ENCODE measurements at regions not wholly inside any gene's neighbourhood (a gene's known extent, or its start where the extent isn't known, plus 50 kb on each side); places are given as distances from the start of the nearest gene placed in this dataset.

DNA sequence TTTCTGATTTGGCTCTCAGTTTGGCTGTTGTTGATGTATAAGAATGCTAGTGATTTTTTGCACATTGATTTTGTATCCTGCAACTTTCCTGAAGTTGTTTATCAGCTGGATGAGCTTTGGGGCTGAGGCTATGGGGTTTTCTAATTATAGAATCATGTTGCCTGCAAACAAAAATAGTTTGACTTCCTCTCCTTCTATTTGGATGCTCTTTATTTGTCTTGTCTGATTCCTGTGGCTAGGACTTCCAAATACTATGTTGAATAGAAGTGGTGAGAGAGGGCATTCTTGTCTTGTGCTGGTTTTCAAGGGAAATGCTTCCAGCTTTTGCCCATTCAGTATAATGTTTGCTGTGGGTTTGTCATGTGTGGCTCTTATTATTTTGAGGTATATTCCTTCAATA is 734.7 kb upstream of the FAM241A start:
- Histone ChIP-seq H3K27ac (ENCODE audit: low read length) (no peak overlapping the region), H3K36me3 (ENCODE audit: control insufficient read depth, insufficient read depth, low read length) (no peaks in the 10 kb centered on the region), H3K4me1 (ENCODE audit: control insufficient read depth, insufficient read depth, low read length) (no peaks in the 10 kb centered on the region), H3K27me3 (ENCODE audit: control insufficient read depth, insufficient read depth, low read length) (no peaks in the 10 kb centered on the region), H3K4me3 (ENCODE audit: low read depth in 2 of 2, low read length in 2 of 2) (no peak overlapping the region), H3K9me3 (ENCODE audit: control insufficient read depth, insufficient read depth, low read depth, low read length) (no peaks in the 10 kb centered on the region)
- DNase-seq (ENCODE audit: low read depth, low spot score) (no peak), ATAC-seq (no peak)
- intact Hi-C loops (cut with micrococcal nuclease; ENCODE audit: unreplicated experiment): no loop called here
- ChIA-PET CTCF (no interaction called here), POLR2A (no interaction called here)
- in situ Hi-C loops (cut with HindIII; ENCODE audit: low pct_unique_long_range_greater_than_20kb, low sequenced_read_pairs): no loop called here
- TF ChIP-seq, protein P1, sequence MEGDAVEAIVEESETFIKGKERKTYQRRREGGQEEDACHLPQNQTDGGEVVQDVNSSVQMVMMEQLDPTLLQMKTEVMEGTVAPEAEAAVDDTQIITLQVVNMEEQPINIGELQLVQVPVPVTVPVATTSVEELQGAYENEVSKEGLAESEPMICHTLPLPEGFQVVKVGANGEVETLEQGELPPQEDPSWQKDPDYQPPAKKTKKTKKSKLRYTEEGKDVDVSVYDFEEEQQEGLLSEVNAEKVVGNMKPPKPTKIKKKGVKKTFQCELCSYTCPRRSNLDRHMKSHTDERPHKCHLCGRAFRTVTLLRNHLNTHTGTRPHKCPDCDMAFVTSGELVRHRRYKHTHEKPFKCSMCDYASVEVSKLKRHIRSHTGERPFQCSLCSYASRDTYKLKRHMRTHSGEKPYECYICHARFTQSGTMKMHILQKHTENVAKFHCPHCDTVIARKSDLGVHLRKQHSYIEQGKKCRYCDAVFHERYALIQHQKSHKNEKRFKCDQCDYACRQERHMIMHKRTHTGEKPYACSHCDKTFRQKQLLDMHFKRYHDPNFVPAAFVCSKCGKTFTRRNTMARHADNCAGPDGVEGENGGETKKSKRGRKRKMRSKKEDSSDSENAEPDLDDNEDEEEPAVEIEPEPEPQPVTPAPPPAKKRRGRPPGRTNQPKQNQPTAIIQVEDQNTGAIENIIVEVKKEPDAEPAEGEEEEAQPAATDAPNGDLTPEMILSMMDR (IDR thresholded peaks at IDR 0.05): no peak
- TF ChIP-seq, protein P2, sequence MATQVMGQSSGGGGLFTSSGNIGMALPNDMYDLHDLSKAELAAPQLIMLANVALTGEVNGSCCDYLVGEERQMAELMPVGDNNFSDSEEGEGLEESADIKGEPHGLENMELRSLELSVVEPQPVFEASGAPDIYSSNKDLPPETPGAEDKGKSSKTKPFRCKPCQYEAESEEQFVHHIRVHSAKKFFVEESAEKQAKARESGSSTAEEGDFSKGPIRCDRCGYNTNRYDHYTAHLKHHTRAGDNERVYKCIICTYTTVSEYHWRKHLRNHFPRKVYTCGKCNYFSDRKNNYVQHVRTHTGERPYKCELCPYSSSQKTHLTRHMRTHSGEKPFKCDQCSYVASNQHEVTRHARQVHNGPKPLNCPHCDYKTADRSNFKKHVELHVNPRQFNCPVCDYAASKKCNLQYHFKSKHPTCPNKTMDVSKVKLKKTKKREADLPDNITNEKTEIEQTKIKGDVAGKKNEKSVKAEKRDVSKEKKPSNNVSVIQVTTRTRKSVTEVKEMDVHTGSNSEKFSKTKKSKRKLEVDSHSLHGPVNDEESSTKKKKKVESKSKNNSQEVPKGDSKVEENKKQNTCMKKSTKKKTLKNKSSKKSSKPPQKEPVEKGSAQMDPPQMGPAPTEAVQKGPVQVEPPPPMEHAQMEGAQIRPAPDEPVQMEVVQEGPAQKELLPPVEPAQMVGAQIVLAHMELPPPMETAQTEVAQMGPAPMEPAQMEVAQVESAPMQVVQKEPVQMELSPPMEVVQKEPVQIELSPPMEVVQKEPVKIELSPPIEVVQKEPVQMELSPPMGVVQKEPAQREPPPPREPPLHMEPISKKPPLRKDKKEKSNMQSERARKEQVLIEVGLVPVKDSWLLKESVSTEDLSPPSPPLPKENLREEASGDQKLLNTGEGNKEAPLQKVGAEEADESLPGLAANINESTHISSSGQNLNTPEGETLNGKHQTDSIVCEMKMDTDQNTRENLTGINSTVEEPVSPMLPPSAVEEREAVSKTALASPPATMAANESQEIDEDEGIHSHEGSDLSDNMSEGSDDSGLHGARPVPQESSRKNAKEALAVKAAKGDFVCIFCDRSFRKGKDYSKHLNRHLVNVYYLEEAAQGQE (IDR thresholded peaks at IDR 0.05; ENCODE audit: insufficient read depth in 1 of 2, low read depth in 2 of 2, low read length in 1 of 2): no peak
- no peak for TF ChIP-seq SIN3A (IDR thresholded peaks at IDR 0.05; ENCODE audit: borderline replicate concordance, insufficient read depth, low read depth, low read length)
- no peak for TF ChIP-seq TCF7L2 (IDR thresholded peaks at IDR 0.05; ENCODE audit: low read depth, low read length)
- no peak for TF ChIP-seq POLR2AphosphoS5 (IDR thresholded peaks at IDR 0.05; ENCODE audit: low read depth, low read length)
- BruUV-seq (replicated peaks): no TSS peak

DNA sequence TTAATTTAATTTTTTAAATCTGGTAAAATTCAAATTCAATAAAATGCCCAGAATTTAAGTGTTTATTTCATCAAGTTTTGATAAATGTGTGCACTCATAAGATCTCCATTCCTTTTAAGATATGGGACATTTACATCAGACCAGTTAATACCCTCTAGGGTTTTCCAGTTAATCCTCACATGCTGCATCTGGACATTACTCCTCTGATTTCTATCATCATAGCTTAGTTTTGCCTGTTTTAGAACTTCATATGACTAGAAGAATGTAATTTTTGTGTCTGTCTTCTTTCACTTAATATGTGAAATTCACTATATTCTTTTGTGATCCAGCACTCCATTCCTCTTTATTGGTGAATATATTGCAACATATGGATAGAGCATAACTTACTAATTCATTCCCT is 727.7 kb upstream of the FAM241A start:
- Histone ChIP-seq H3K9me3 (ENCODE audit: control insufficient read depth, insufficient read depth, low read depth, low read length) (no peaks in the 10 kb centered on the region), H3K27me3 (ENCODE audit: control insufficient read depth, insufficient read depth, low read length) (no peaks in the 10 kb centered on the region), H3K4me3 (ENCODE audit: low read depth in 2 of 2, low read length in 2 of 2) (no peak overlapping the region), H3K36me3 (ENCODE audit: control insufficient read depth, insufficient read depth, low read length) (no peaks in the 10 kb centered on the region), H3K27ac (ENCODE audit: low read length) (no peak overlapping the region), H3K4me1 (ENCODE audit: control insufficient read depth, insufficient read depth, low read length) (no peaks in the 10 kb centered on the region)
- intact Hi-C loops (cut with micrococcal nuclease; ENCODE audit: unreplicated experiment) (no loop called here), in situ Hi-C loops (cut with HindIII; ENCODE audit: low pct_unique_long_range_greater_than_20kb, low sequenced_read_pairs) (no loop called here)
- DNase-seq (ENCODE audit: low read depth, low spot score): no peak
- no TSS peak for BruUV-seq (replicated peaks)
- no peak for ATAC-seq
- TF ChIP-seq, protein P1 (IDR thresholded peaks at IDR 0.05): no peak
- no peak for TF ChIP-seq TCF7L2 (IDR thresholded peaks at IDR 0.05; ENCODE audit: low read depth, low read length)
- no peak for TF ChIP-seq SIN3A (IDR thresholded peaks at IDR 0.05; ENCODE audit: borderline replicate concordance, insufficient read depth, low read depth, low read length)
- no peak for TF ChIP-seq POLR2AphosphoS5 (IDR thresholded peaks at IDR 0.05; ENCODE audit: low read depth, low read length)
- TF ChIP-seq, protein P2 (IDR thresholded peaks at IDR 0.05; ENCODE audit: insufficient read depth in 1 of 2, low read depth in 2 of 2, low read length in 1 of 2): no peak
- CTCF ChIA-PET: no interaction called here
- POLR2A ChIA-PET: no interaction called here
